DMS114 treated with DMSO at 0.1 percent for 48 hours (cell line): ENCODE measurements at regions not wholly inside any gene's neighbourhood (a gene's known extent, or its start where the extent isn't known, plus 50 kb on each side); places are given as distances from the start of the nearest gene placed in this dataset.

Experiments used
- DNase-seq: peaks from one replicate; lab custom pipeline; 2025; ENCODE audit not compliant: unreplicated experiment; lab: John Stamatoyannopoulos, UW

- no peak for DNase-seq
Observed at GRCh38 chr3:159600291-159600690, 388.3 kb upstream of the IL12A start.

GRCh38 chr3:159604151-159604581, 384.5 kb upstream of the IL12A start:
- DNase-seq = no peak

GRCh38 chr3:159605101-159605500, 383.5 kb upstream of the IL12A start:
- no peak for DNase-seq

- DNase-seq = no peak
Observed at GRCh38 chr3:159605776-159606175, 382.9 kb upstream of the IL12A start.

GRCh38 chr3:159607856-159608255, 380.8 kb upstream of the IL12A start:
- no peak for DNase-seq

GRCh38 chr3:159608311-159608710, 380.3 kb upstream of the IL12A start:
- DNase-seq = no peak

GRCh38 chr3:159609625-159610024, 379.0 kb upstream of the IL12A start:
- no peak for DNase-seq

- peak; percentile 5 for DNase-seq
Observed at GRCh38 chr3:159616234-159616825, 372.3 kb upstream of the IL12A start.

- DNase-seq = no peak
Observed at GRCh38 chr3:159619341-159619885, 369.2 kb upstream of the IL12A start.

- no peak for DNase-seq
Observed at GRCh38 chr3:159620281-159620680, 368.4 kb upstream of the IL12A start.

GRCh38 chr3:159620873-159621272, 367.8 kb upstream of the IL12A start:
- no peak for DNase-seq

GRCh38 chr3:159624616-159625015, 364.0 kb upstream of the IL12A start:
- no peak for DNase-seq

- DNase-seq = no peak
Observed at GRCh38 chr3:159625594-159625993, 363.0 kb upstream of the IL12A start.

- no peak for DNase-seq
Observed at GRCh38 chr3:159626598-159626997, 362.0 kb upstream of the IL12A start.

GRCh38 chr3:159627229-159627628, 361.4 kb upstream of the IL12A start:
- DNase-seq = no peak

- DNase-seq = no peak
Observed at GRCh38 chr3:159627634-159628033, 361.0 kb upstream of the IL12A start.

- no peak for DNase-seq
Observed at GRCh38 chr3:159629329-159630084, 359.1 kb upstream of the IL12A start.

GRCh38 chr3:159631226-159631625, 357.4 kb upstream of the IL12A start:
- no peak for DNase-seq

- no peak for DNase-seq
Observed at GRCh38 chr3:159632128-159632527, 356.5 kb upstream of the IL12A start.

- DNase-seq = no peak
Observed at GRCh38 chr3:159632851-159633250, 355.8 kb upstream of the IL12A start.

GRCh38 chr3:159634483-159634882, 354.2 kb upstream of the IL12A start:
- no peak for DNase-seq

- no peak for DNase-seq
Observed at GRCh38 chr3:159635047-159635641, 353.5 kb upstream of the IL12A start.
